ENCODE measurements at regions not wholly inside any gene's neighbourhood (a gene's known extent, or its start where the extent isn't known, plus 50 kb on each side); places are given as distances from the start of the nearest gene placed in this dataset.

- TF ChIP-seq REST (IDR thresholded peaks at IDR 0.05; ENCODE audit: insufficient replicate concordance, low read depth) = no peak
- no peak for TF ChIP-seq CTCF (IDR thresholded peaks at IDR 0.05; ENCODE audit: insufficient read depth, low read length)
- TF ChIP-seq POLR2AphosphoS5 (IDR thresholded peaks at IDR 0.05; ENCODE audit: low read depth) = no peak
Measured at GRCh38 chr1:87428367-87428766, 99.7 kb downstream of the LMO4 start.

All from HL-60 (cell line).